DLD1 (cell line): ENCODE measurements at regions not wholly inside any gene's neighbourhood (a gene's known extent, or its start where the extent isn't known, plus 50 kb on each side); places are given as distances from the start of the nearest gene placed in this dataset.

Source experiments
- in situ Hi-C: cut with HindIII; loops from 2 replicates; pipeline ENCODE4 v1.10.0; 2017; ENCODE audit warnings: low sequenced_read_pairs

DNA sequence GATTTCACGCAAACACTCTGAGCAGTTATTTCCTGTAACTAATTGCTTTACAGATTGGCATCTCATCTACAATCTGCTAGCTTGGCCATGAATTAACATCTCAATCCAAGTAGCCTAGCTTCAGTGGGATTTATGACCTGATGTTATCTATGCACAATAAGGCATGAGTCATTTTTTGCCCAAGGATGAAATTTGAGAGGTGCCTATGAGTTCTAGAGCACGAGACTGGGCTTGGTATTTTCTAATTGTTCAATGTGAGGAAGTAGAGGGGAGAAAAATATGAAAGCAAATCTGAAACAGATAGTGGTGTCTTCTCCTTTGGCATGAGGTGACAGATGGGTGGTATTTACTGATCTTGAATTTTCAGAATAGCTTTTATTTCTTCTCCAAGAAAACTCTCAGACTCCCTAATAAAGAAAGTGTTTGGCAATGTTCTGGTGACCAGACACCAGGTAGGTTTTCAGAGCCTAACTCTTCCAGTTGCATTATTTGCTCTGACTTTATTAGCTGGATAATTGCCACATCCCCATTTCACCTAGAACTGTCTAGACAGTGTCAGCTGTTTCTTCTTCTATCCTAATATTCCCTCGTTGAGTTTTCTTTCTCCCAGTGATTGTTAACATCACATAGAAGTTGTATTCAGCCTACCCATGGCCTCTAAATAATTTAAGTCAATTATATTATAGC, 301.0 kb upstream of the UMPS start:
- in situ Hi-C loops: no loop called here

DNA sequence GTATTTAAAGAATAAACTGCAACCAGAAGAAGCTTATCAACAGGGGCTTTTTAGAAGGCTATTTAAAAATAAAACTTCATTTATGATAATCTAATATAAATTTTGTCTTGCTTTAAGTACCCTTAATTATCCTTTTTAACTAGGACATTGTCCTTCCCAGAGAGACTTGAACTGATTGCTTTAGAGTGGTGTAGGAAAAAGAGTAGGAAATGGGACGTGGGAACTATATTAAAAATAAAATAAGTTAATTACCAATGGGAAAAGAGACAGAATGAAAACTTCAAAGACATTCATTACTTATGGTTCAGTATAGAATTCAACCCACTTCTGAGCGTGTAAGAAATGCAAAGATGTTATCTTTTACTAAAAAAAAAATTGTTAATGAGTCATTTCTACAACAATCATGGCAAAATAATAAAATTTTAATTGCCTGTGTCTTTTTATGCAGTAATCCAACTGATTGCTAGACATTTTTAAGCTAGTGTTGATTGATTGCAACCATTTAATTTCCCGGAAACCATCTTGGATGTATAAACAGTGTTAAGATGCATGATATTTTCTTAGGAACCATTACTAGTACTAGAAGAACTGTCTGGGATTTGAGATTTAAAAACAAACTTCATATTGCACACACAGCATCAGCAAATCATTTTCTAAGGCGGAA, 298.8 kb upstream of the UMPS start:
- in situ Hi-C loops: no loop called here

DNA sequence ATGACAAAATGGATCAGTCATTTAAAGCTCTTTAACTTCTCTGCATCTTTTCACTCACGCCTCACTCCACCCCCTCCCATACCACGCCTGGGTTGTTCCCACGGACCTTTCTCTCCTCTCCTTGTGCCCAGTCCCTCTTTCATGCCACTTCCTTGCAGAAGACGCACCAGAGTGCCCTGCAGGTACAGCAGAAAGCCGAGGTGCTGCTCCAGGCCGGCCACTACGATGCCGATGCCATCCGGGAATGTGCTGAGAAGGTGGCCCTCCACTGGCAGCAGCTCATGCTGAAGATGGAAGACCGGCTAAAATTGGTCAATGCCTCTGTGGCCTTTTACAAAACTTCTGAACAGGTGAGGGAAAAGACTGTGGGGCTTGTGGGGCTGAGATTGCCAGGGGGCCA, 296.1 kb upstream of the UMPS start:
- in situ Hi-C loops: no loop called here

DNA sequence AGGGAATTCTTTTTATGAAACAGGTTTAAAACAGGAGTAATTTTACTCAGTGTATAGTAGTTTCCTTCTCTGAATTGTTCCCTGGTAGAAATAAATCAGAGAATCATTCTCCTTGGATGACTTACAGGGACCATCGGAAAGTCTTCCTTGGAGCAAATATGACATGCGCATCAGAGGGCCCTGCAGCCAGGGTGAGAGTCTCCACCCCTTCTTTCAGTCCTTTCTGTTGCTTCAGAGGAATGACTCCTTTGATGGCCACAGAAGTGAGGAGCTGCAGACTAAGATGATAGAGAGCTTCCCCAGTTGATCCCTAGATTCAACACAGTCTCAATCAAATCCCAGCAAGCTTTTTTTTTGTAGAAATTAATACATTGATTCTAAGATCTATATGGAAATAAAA, 294.8 kb upstream of the UMPS start:
- in situ Hi-C loops: no loop called here

DNA sequence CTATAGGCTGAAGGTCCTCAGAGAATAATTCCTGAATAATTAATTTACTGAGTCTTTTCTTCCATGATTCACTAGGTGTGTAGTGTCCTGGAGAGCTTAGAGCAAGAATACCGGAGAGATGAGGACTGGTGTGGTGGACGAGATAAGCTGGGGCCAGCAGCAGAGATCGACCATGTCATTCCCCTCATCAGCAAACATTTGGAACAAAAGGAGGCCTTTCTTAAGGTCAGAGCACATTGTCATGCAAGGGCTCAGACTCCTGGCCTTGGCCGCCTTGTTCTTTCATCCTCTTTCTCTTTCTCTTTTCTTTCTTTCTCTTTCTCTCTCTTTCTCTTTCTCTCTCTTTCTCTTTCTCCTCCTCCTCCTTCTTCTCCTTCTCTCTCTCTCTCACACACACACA, 291.4 kb upstream of the UMPS start:
- in situ Hi-C loops: no loop called here

DNA sequence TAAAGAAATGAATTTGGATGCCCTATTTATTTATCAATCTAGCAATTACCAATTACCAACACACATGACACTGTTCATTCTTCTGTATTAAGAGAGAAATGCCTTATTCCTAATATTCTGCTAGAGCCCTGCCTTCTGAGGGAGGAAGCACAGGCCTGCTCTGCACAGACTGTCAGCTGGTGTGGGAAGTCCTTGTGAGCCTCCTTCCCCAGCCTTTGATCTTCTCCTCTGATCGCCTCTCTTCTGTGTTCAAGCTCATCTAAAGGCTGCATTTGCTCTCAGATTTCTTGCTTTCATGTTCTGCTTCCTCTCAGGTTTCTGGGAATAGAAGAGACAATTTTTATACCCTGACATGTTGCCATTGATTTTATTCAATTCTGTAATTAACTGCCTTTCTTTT, 290.6 kb upstream of the UMPS start:
- in situ Hi-C loops: no loop called here

DNA sequence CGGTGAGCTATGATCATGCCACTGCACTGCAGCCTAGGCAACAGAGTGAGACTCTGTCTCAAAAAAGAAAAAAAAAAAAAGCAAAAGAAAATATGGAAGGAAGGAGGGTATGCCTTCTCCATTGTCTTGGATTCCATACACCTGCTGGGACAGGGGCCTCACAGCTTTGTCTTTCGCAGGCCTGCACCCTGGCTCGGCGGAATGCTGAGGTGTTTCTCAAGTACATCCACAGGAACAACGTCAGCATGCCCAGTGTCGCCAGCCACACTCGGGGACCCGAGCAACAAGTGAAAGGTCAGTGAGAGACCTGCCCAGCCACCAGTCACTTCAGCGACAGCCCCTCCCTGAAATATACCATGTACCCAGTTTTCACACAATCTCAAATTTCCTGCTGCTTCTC, 288.5 kb upstream of the UMPS start:
- in situ Hi-C loops: no loop called here

DNA sequence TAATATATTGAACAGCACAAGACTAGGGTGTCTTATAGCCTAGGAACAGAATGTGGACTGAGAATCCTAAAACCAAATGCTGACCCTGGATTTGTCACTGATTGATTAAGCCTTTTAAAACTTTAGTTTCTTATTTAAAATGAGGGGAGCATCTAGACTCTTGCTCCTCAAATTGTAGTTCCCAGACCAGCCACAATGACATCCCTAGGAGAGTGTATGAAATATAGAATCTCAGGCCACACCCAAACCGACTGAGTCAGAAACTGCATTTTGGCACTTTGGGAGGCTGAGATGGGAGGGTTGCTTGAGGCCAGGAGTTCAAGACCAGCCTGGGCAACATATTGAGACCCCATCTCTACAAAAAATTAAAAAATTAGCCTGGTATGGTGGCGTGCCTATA, 287.8 kb upstream of the UMPS start:
- in situ Hi-C loops: no loop called here

DNA sequence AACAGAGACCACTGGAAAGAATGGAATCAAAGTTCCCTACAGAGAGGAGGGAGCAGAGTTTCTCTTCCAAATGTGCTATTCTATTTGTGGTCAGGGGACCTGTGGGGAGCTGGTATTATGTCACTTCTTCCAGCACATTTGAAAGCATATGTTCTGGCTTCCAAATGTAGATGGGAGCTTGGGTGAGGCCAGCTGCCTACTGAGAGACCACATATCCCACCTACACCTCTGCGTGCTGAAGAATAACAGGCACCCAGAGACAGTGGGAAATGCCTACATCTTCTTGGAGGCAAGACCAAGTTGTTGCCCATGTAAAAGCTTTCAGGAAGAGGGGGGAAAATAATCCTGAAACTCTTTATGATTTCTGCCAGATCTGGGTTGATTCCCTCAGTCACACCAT, 286.8 kb upstream of the UMPS start:
- in situ Hi-C loops: no loop called here

DNA sequence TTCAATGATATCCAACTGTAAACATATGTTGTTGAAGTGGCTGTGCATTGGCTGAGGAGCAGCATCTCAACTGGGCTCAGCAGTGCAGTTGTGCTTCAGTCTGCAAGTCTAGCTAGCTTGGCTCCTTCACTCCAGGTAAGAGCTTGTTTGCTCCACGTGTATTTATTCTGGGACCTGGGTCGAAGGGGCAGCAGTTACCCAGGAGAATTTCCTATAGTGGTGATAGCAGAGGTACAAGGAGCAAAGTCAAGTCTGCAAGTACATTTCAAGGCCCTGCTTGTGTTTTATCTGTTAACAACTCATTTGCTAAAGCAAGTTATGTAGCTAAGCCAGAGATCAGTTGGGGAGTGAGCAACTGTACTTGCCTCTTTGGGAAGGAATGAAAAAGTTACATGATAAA, 286.2 kb upstream of the UMPS start:
- in situ Hi-C loops: no loop called here

DNA sequence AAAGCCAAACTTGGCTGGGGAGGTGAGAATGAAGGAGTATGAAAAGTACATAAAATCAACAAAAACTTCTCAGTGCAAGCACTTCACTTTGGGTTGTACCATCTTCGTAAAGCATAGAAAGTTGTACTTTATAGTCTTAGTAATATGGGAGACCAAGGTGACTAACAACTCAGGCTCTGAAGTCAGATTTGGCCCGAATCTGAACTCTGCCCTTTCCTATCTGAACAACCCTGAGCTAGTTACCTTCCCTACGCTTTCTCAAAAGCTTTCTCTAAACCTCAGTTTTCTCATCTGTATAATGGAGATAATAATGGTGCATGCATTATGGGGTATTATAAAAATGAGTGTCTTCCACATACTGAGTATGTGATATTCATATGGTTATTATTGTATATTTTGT, 285.4 kb upstream of the UMPS start:
- in situ Hi-C loops: no loop called here

DNA sequence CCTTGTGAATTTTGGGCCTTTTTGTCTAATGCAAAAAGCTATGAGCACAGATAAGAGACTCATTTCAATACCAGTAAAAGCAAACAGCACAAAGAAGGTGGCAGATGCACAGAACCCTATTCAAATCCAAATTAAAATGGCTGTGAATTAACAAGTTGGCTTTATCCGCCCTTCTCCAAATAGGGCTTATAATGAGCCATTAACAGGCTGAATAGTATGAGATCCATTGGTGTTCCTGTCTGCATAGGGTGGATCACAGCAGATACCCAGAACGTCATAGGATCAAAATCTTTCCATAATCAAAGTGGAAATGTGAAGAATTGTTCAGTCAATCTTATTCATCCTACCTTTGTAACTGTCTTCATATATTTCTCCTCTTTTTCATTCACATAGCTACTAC, 282.4 kb upstream of the UMPS start:
- in situ Hi-C loops: no loop called here

DNA sequence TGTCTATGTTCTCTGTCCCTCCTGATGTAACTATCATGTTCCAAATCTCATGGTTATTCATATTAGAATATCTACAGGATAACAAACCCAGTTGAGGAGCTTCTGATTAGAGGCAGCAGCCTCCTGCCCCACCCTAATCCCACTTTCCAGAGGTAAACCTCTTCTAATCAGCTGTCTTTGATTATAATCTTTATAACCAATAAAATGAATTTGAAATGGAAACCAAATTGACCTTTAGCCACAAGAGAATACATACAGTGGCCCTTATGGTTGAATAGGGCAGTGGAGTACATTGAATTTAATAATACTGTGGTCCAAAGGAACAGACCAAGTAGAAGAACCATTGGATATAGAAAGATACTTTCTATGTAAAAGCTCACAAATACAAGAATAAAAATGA, 281.3 kb upstream of the UMPS start:
- in situ Hi-C loops: no loop called here

DNA sequence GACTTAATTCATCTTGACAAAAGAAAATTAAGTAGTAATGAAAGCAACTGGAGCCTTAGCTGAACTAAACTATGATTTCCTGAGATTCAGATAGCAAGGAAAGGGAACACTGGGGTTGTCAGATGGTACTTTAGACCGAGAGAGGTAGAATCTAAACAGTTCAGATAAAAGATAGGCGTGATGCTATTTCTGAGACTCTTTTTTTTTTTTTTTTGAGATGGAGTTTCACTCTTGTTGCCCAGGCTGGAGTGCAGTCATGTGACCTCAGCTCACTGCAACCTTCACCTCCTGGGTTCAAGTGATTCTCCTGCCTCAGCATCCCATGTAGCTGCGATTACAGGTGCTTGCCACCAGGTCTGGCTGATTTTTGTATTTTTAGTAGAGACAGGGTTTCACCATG, 279.9 kb upstream of the UMPS start:
- in situ Hi-C loops: no loop called here

DNA sequence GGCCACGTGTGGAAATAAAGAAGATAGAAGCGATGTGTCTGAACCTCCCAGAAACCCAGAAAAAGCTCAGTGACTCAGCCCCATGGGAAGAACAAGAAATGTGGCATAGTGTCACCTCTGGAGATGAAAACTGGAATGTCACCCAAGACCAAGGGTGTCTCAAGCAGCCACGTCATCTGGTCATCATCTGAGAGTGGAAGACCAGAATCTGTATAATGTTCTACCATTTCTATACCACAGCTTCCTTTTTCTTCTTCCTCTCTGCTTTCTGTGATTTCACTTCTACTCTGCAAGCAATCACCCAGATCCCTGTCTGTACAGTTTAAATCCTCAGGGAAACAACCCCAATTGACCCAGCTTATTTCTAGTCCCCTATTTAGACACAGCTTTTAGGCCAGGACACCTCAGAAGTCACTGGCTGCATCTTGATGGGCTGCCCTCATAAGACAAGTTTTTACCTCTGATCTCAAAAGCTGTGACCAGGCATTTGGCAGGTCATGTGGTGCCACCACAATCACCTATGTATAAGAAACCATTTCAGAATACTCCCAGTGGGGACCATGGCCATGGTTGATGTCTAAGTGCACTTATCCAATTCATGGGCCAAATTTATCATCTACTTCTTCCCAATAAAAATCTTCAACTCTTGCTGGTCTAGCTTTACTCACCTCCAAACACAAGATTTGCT, 278.5 kb upstream of the UMPS start:
- in situ Hi-C loops: no loop called here

DNA sequence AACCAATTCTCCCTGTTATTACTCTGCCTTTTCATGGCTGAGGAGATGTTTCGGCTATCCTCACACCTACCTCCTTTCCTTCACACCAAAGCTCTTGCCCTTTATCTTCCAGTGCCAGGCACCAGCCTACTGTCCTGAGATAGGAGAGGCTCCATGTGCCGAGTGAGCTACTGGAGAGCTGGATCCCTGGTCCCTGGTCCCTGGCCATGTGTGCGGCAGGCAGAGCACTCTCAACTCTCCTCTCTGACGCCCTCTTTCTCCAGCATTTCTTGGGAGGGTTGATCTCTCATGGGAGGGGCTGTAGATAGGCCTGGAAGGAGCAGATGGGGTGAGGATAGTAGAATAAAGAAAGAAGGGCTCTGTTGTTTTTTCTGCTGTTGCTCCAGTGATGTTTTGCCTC, 277.1 kb upstream of the UMPS start:
- in situ Hi-C loops: no loop called here

DNA sequence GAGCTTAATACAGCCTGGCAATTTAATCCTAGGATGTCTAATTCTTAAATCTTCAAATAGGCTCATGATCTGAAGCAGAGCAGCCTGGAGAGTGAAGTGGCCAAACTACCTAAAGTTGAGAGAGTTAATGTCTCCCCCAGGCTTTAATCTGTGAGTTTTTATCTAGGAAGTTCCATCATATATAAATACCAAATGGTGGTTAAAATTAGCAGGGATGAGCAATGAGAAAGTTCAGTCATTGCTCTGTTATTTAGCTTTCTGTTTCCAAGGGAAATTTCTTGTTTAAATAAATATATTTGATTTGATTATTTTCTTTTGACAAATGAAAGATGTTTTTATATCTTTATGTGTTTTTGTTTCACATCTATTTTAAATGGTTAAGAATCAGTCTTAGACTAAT, 274.4 kb upstream of the UMPS start:
- in situ Hi-C loops: no loop called here

DNA sequence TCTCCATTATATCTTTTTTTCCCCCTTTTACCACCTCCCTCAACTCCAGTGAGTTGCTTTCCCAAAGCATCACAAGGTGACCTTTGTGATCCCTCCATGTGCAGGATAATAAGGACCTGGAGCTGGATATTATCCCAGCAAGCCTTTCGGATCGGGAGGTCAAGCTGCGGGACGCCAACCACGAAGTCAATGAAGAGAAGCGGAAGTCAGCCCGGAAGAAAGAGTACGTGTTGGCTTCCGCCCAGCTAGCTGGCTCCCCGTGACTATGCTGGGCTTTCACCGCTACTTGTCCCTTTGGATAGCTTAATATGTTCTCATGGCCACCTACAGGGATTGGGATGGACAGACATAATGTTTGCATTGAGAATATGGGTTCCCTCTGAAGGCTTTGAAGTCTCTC, 273.7 kb upstream of the UMPS start:
- in situ Hi-C loops: no loop called here

DNA sequence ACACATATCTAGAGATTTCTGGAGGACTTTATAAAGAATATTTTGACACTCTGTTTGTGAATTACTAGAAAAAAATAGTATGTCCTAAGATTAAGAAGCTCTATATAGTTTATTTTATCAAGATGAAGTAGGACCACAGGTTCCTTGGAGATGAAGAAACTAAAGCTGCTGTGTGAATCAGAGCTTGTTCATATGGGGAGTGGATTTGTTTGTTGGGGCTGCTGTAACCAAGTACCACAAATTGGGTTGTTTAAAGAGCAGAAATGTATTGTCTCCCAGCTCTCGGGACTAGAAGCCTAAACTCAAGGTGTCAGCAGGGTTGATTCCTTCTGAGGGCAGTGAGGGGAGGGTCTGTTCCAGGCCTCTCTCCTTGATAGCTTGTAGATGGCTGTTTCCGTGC, 270.6 kb upstream of the UMPS start:
- in situ Hi-C loops: no loop called here

DNA sequence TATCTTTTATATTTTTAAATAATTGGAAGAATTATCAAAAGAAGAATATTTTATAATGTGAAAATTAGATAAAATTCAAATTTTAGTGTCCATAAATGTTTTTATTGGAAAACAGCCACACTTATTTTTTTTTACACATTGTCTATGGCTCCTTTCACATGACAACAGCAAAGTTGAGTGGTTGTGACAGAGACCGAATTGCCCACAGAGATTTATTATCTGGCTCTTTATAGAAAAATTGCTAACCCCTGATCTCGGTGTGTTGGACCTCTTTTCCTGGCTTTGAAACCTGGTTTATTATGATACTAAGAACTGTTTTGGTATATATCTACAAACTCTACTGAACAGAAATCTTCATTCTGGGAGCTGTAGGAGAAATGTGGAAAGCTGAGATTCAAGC, 269.1 kb upstream of the UMPS start:
- in situ Hi-C loops: no loop called here

DNA sequence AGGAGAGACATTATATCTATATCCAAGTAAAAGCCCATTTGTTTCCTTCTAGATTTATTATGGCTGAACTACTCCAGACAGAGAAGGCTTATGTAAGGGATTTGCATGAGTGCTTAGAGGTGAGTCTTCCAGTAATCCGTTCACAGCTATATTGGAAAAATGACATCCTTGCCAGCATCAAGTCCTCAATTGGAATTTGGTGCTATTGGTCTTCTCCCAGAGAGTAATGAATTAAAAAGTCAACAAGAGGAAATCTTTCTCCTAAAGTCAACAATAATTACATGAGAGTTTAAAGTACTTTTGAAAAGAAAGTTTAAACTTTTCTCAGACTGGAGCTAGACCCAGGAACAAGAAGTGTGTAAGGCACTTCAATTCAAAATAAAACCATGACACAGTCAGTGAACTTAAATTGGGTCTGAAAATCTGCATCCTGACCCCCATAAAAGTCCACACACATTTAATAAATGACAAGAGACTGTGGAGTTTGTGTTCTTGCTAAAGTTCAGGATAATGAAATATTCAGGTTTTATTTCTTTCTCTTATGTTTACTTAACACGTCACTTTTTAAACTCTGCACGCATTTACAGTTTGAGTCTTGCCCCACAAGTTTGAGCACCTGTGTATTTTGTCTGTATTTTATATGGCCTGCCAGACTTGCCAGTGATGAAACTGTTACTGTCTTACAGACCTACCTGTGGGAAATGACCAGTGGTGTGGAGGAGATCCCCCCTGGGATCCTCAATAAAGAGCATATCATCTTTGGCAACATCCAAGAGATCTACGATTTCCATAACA, 268.2 kb upstream of the UMPS start:
- in situ Hi-C loops: no loop called here

DNA sequence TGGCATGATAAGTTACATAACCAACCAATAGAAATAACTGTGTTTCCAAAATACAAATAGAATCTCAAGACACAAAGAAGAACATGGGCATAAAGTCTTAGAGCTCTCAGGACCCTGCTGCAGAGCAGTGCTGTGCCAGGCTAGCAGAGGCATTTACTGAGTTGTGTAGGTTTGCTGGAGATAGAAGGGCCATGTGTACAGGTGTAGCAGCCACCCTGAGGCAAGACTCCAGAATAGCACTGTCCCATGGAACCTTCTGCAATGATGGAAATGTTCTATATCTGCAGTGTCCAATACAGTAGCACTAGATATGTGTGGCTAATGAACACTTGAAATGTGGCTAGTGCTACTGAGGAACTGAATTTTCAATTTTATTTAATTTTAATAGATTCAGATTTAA, 267.0 kb upstream of the UMPS start:
- in situ Hi-C loops: no loop called here
